Neural progenitor cell (in vitro differentiated cells): ENCODE measurements at regions not wholly inside any gene's neighbourhood (a gene's known extent, or its start where the extent isn't known, plus 50 kb on each side); places are given as distances from the start of the nearest gene placed in this dataset. TPM values are rescaled to one million over a fixed set of nuclear protein-coding genes. Genes with fewer than 3 reads are reported as not detected.

Source experiments
- DNase-seq: peaks from one replicate; pipeline ENCODE4 v3.0.0-alpha.2; 2016; ENCODE audit warnings: low spot score
- H2AFZ ChIP-seq: fragments of 200-600 bp; sonication (generic); replicated peaks from 2 replicates; pipeline ENCODE4 v1.6.1; 2016; ENCODE audit warnings: antibody characterized with exemption
- H3F3A ChIP-seq: fragments of 200-600 bp; sonication (generic); 2 replicates; pipeline ENCODE4 v1.6.1; 2016; ENCODE audit warnings: antibody characterized with exemption, low read depth
- H3K27ac ChIP-seq: fragments of 200-600 bp; sonication (generic); 2 replicates; pipeline ENCODE4 v1.5.1; 2016; ENCODE audit warnings: mild to moderate bottlenecking
- H3K27me3 ChIP-seq: fragments of 200-600 bp; sonication (generic); 2 replicates; pipeline ENCODE4 v1.6.1; 2016; ENCODE audit warnings: mild to moderate bottlenecking, moderate library complexity
- H3K36me3 ChIP-seq: fragments of 200-600 bp; sonication (generic); 2 replicates; pipeline ENCODE4 v1.5.1; 2016
- H3K4me1 ChIP-seq: fragments of 200-600 bp; sonication (generic); 2 replicates; pipeline ENCODE4 v1.6.1; 2016; ENCODE audit warnings: mixed run types
- H3K4me2 ChIP-seq: fragments of 200-600 bp; sonication (generic); 2 replicates; pipeline ENCODE4 v1.6.1; 2016
- H3K4me3 ChIP-seq: fragments of 200-600 bp; sonication (generic); 2 replicates; pipeline ENCODE4 v1.5.1; 2016
- H3K79me2 ChIP-seq: fragments of 200-600 bp; sonication (generic); 2 replicates; pipeline ENCODE4 v1.6.1; 2016; ENCODE audit warnings: low read depth
- H3K9ac ChIP-seq: fragments of 200-600 bp; sonication (generic); 2 replicates; pipeline ENCODE4 v1.6.1; 2016
- H3K9me3 ChIP-seq: fragments of 200-600 bp; sonication (generic); 2 replicates; pipeline ENCODE4 v1.5.1; 2016; ENCODE audit warnings: low read depth
- H4K20me1 ChIP-seq: fragments of 200-600 bp; sonication (generic); 2 replicates; pipeline ENCODE4 v1.6.1; 2016; ENCODE audit warnings: low read depth
- H3K27ac Mint-ChIP-seq: 3 replicates; pipeline ENCODE4 v1.8.0; 2021; ENCODE audit warnings: mixed read lengths
- H3K27me3 Mint-ChIP-seq: 2 replicates; pipeline ENCODE4 v1.8.0; 2022; ENCODE audit warnings: low read depth, mild to moderate bottlenecking, inconsistent platforms, moderate library complexity, mixed read lengths; ENCODE audit not compliant: insufficient read depth
- H3K36me3 Mint-ChIP-seq: 3 replicates; pipeline ENCODE4 v1.8.0; 2021; ENCODE audit warnings: mixed read lengths
- H3K4me1 Mint-ChIP-seq: 3 replicates; pipeline ENCODE4 v1.8.0; 2021; ENCODE audit warnings: mixed read lengths
- H3K4me3 Mint-ChIP-seq: 3 replicates; pipeline ENCODE4 v1.8.0; 2021; ENCODE audit warnings: mild to moderate bottlenecking, moderate library complexity, mixed read lengths
- H3K9me3 Mint-ChIP-seq: 3 replicates; pipeline ENCODE4 v1.8.0; 2020; ENCODE audit warnings: mixed read lengths
- CTCF ChIP-seq: fragments of 200-600 bp; sonication (generic); IDR thresholded peaks from 2 replicates; pipeline ENCODE4 v1.5.1; 2017; ENCODE audit warnings: antibody characterized with exemption, mild to moderate bottlenecking
- EZH2 ChIP-seq: fragments of 200-600 bp; sonication (generic); IDR thresholded peaks from 2 replicates; pipeline ENCODE4 v1.6.1; 2017; ENCODE audit warnings: antibody characterized with exemption, mild to moderate bottlenecking, moderate library complexity
- EZH2phosphoT487 ChIP-seq: fragments of 200-600 bp; sonication (generic); IDR thresholded peaks from 2 replicates; pipeline ENCODE4 v1.6.1; 2017; ENCODE audit warnings: antibody characterized with exemption
- small RNA-seq: library from RNA; depleted of rRNA; stranded (forward); fragments of <200 nt; gene quantifications from one replicate; pipeline ENCODE3, GENCODE V24; 2015

GRCh38 chr10:91170418-91170817 lies 50.0 kb upstream of the PCGF5 start:
- H3K4me3 ChIP-seq = no peak overlapping the region
- peaks cover 33% of the 10 kb centered on the region for H3K27me3 ChIP-seq
- no peak overlapping the region for H3K4me3 Mint-ChIP-seq
- H3K36me3 ChIP-seq = no peaks in the 10 kb centered on the region
- H3K9ac ChIP-seq = no peak overlapping the region
- no peaks in the 10 kb centered on the region for H3K79me2 ChIP-seq
- no peak overlapping the region for H3K27ac Mint-ChIP-seq
- H4K20me1 ChIP-seq = no peaks in the 10 kb centered on the region
- DNase-seq = no peak
- no peaks in the 10 kb centered on the region for H3K36me3 Mint-ChIP-seq
- H2AFZ ChIP-seq = no peak overlapping the region
- H3K4me1 ChIP-seq = no peaks in the 10 kb centered on the region
- peaks cover 6% of the 10 kb centered on the region for H3K27me3 Mint-ChIP-seq
- no peaks in the 10 kb centered on the region for H3K9me3 ChIP-seq
- no peak overlapping the region for H3K4me2 ChIP-seq
- H3K9me3 Mint-ChIP-seq = peaks cover 15% of the 10 kb centered on the region
- TF ChIP-seq CTCF (no peak), EZH2 (no peak), EZH2phosphoT487 (no peak)
- H3K4me1 Mint-ChIP-seq = no peaks in the 10 kb centered on the region
- no peak overlapping the region for H3K27ac ChIP-seq
- no peaks in the 10 kb centered on the region for H3F3A ChIP-seq

Small RNA genes lying in the stretch of these regions (small RNA-seq; reads per million reads assigned to genes)
- gene AL365434.2 = not detected
